Activated B cell treated with CpG ODN at 0.5 μM for 24 hours (primary cell): ENCODE measurements at regions not wholly inside any gene's neighbourhood (a gene's known extent, or its start where the extent isn't known, plus 50 kb on each side); places are given as distances from the start of the nearest gene placed in this dataset.

Experiments used
- ATAC-seq: fragments of 200-7000 bp; cut with Tn5 transposase; one replicate; pipeline ENCODE4 v1.10.0; 2021; ENCODE audit warnings: low read depth, mild to moderate bottlenecking, moderate library complexity
- CTCF ChIA-PET: fragments of 350-600 bp; sonication (Branson Sonifier 250); formaldehyde crosslinking; loops from one replicate; lab custom pipeline; 2021; ENCODE audit warnings: antibody characterized with exemption; lab: Charles Lee
- POLR2A ChIA-PET: fragments of 350-600 bp; sonication (Branson Sonifier 250); formaldehyde crosslinking; loops from one replicate; lab custom pipeline; 2021; ENCODE audit warnings: antibody characterized with exemption; lab: Charles Lee
- DNase-seq: peaks from one replicate; pipeline ENCODE4 v3.0.0; 2022
- H3K27ac Mint-ChIP-seq: one replicate; pipeline ENCODE4 v1.8.0; 2020; ENCODE audit warnings: mixed read lengths
- H3K27me3 Mint-ChIP-seq: one replicate; pipeline ENCODE4 v1.8.0; 2021; ENCODE audit warnings: mixed read lengths
- H3K36me3 Mint-ChIP-seq: one replicate; pipeline ENCODE4 v1.8.0; 2021; ENCODE audit warnings: low read depth, mixed read lengths
- H3K4me1 Mint-ChIP-seq: one replicate; pipeline ENCODE4 v1.8.0; 2021; ENCODE audit warnings: mixed read lengths
- H3K4me3 Mint-ChIP-seq: one replicate; pipeline ENCODE4 v1.8.0; 2020; ENCODE audit warnings: mild to moderate bottlenecking, mixed read lengths
- H3K9me3 Mint-ChIP-seq: one replicate; pipeline ENCODE4 v1.8.0; 2020; ENCODE audit warnings: mixed read lengths
- CTCF ChIP-seq: fragments of 200-600 bp; IDR thresholded peaks from one replicate; pipeline ENCODE4 v1.8.0; 2022; ENCODE audit warnings: antibody characterized with exemption, mild to moderate bottlenecking
- intact Hi-C: fragments of 100-400 bp; cut with micrococcal nuclease; formaldehyde crosslinking; loops from one replicate; pipeline ENCODE4 v1.15.1; 2024

GRCh38 chr22:48569476-48570233, 1258.0 kb downstream of the BRD1 start:
- intact Hi-C loops = no loop called here
- Mint-ChIP-seq H3K4me1 (peaks cover 4% of the 10 kb centered on the region), H3K9me3 (peaks cover 18% of the 10 kb centered on the region), H3K36me3 (no peaks in the 10 kb centered on the region), H3K4me3 (no peak overlapping the region), H3K27ac (no peak overlapping the region), H3K27me3 (peaks cover 23% of the 10 kb centered on the region)
- ChIA-PET CTCF (no interaction called here), POLR2A (no interaction called here)
- ATAC-seq (no peak), DNase-seq (no peak)
- TF ChIP-seq CTCF = no peak

- DNase-seq (no peak), ATAC-seq (no peak)
- Mint-ChIP-seq H3K4me1 (peaks cover 4% of the 10 kb centered on the region), H3K36me3 (no peaks in the 10 kb centered on the region), H3K9me3 (peaks cover 18% of the 10 kb centered on the region), H3K27me3 (peaks cover 15% of the 10 kb centered on the region), H3K27ac (no peak overlapping the region), H3K4me3 (no peak overlapping the region)
- intact Hi-C loops = no loop called here
- no peak for TF ChIP-seq CTCF
- ChIA-PET CTCF (no interaction called here), POLR2A (no interaction called here)
Measured at GRCh38 chr22:48568736-48569330, 1258.8 kb downstream of the BRD1 start.

GRCh38 chr22:48567213-48567975, 1260.3 kb downstream of the BRD1 start:
- Mint-ChIP-seq H3K27me3 (peaks cover 6% of the 10 kb centered on the region), H3K4me3 (no peak overlapping the region), H3K36me3 (no peaks in the 10 kb centered on the region), H3K27ac (no peak overlapping the region), H3K4me1 (peaks cover 4% of the 10 kb centered on the region), H3K9me3 (peaks cover 15% of the 10 kb centered on the region)
- ATAC-seq = no peak
- intact Hi-C loops = no loop called here
- no peak for DNase-seq
- CTCF ChIA-PET = no interaction called here
- no peak for TF ChIP-seq CTCF
- POLR2A ChIA-PET = no interaction called here

- H3K36me3 Mint-ChIP-seq = no peaks in the 10 kb centered on the region
- H3K4me3 Mint-ChIP-seq = no peak overlapping the region
- H3K9me3 Mint-ChIP-seq = peaks cover 11% of the 10 kb centered on the region
- ChIA-PET POLR2A (no interaction called here), CTCF (no interaction called here)
- TF ChIP-seq CTCF = no peak
- peaks cover 4% of the 10 kb centered on the region for H3K4me1 Mint-ChIP-seq
- H3K27me3 Mint-ChIP-seq = peaks cover 6% of the 10 kb centered on the region
- no peak overlapping the region for H3K27ac Mint-ChIP-seq
- intact Hi-C loops = no loop called here
- ATAC-seq (no peak), DNase-seq (no peak)
Measured at GRCh38 chr22:48566741-48567140, 1260.9 kb downstream of the BRD1 start.

- Mint-ChIP-seq H3K27me3 (peaks cover 6% of the 10 kb centered on the region), H3K4me1 (peaks cover 4% of the 10 kb centered on the region)
- CTCF ChIA-PET = no interaction called here
Measured at GRCh38 chr22:48565901-48566501, 1261.7 kb downstream of the BRD1 start.

More at GRCh38 chr22:48565901-48566501, 1261.7 kb downstream of the BRD1 start:
- H3K9me3 Mint-ChIP-seq = peaks cover 8% of the 10 kb centered on the region
- no peak overlapping the region for H3K27ac Mint-ChIP-seq
- H3K4me3 Mint-ChIP-seq = no peak overlapping the region
- intact Hi-C loops = no loop called here
- H3K36me3 Mint-ChIP-seq = no peaks in the 10 kb centered on the region
- POLR2A ChIA-PET = no interaction called here
- no peak for TF ChIP-seq CTCF
- DNase-seq (no peak), ATAC-seq (no peak)
